ENCODE measurements at regions not wholly inside any gene's neighbourhood (a gene's known extent, or its start where the extent isn't known, plus 50 kb on each side); places are given as distances from the start of the nearest gene placed in this dataset.

DNA sequence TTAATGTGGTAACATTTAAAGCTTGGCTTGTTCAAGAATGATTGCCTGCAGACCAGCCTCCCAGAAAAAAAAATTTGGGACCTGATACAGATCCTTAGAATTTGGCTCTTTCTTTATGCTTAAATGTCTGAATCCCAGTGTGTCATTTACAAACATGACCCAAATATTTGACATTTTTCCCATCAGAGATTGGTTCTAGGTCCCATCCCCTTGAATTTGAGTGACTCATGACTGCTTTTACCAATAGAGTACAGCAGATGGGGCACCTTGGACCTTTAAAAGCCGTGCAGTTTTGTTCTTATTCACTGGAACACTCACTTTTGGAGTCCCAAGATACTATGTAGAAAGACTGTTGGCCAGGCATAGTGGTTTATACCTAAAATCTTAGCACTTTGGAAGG lies 231.6 kb downstream of the ZIC1 start:
- no peaks in the 10 kb centered on the region for H3K4me1 ChIP-seq
- H3K4me3 ChIP-seq: no peak overlapping the region
- no peak for ATAC-seq
- peaks cover 0 to 9% (median 0%) of the 10 kb centered on the region in 3 donors for H3K9me3 ChIP-seq
- no peak overlapping the region for H3K27ac ChIP-seq
- H3K27me3 ChIP-seq: no peaks in the 10 kb centered on the region
- no peaks in the 10 kb centered on the region for H3K36me3 ChIP-seq
- TF ChIP-seq, protein P1, sequence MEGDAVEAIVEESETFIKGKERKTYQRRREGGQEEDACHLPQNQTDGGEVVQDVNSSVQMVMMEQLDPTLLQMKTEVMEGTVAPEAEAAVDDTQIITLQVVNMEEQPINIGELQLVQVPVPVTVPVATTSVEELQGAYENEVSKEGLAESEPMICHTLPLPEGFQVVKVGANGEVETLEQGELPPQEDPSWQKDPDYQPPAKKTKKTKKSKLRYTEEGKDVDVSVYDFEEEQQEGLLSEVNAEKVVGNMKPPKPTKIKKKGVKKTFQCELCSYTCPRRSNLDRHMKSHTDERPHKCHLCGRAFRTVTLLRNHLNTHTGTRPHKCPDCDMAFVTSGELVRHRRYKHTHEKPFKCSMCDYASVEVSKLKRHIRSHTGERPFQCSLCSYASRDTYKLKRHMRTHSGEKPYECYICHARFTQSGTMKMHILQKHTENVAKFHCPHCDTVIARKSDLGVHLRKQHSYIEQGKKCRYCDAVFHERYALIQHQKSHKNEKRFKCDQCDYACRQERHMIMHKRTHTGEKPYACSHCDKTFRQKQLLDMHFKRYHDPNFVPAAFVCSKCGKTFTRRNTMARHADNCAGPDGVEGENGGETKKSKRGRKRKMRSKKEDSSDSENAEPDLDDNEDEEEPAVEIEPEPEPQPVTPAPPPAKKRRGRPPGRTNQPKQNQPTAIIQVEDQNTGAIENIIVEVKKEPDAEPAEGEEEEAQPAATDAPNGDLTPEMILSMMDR (IDR thresholded peaks at IDR 0.05 in 4 of 5, conservative IDR thresholded peaks at IDR 0.05 in 1 of 5): no peak
- TF ChIP-seq POLR2A (IDR thresholded peaks at IDR 0.05): no peak
- DNase-seq: no peak
- in situ Hi-C loops (cut with MboI; ENCODE audit: low sequenced_read_pairs in 4 of 4): no loop called here
- intact Hi-C loops (cut with DNase I; ENCODE audit: low total_unique reads): no loop called here

DNA sequence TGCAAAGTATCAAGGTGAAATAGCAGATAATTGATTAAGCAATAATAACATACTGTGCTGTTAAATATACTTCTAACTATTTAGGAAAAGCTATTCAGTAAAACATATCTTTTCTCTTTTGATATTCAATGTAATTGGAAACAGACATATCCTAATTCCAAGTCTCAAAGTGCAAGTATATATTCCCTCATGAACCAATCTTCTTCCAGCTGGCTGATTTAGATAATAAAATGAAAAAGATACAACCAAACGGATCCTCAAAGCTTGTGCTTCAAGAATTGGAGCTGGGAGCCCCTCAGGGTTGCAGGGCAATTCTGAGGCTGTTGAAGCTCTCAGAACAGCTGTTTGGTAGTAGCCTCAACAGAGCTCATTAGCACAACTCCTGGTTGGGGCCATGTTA lies 236.6 kb downstream of the ZIC1 start:
- no peak overlapping the region for H3K27ac ChIP-seq
- no peak for ATAC-seq
- intact Hi-C loops (cut with DNase I; ENCODE audit: low total_unique reads) (no loop called here), in situ Hi-C loops (cut with MboI; ENCODE audit: low sequenced_read_pairs in 4 of 4) (no loop called here)
- no peak overlapping the region for H3K4me3 ChIP-seq
- DNase-seq: no peak
- no peaks in the 10 kb centered on the region for H3K9me3 ChIP-seq
- peaks cover 0 to 4% of the 10 kb centered on the region in 2 donors for H3K4me1 ChIP-seq
- H3K36me3 ChIP-seq: no peaks in the 10 kb centered on the region
- TF ChIP-seq POLR2A (IDR thresholded peaks at IDR 0.05): no peak
- TF ChIP-seq, protein P1 (IDR thresholded peaks at IDR 0.05 in 4 of 5, conservative IDR thresholded peaks at IDR 0.05 in 1 of 5): no peak
- no peaks in the 10 kb centered on the region for H3K27me3 ChIP-seq

DNA sequence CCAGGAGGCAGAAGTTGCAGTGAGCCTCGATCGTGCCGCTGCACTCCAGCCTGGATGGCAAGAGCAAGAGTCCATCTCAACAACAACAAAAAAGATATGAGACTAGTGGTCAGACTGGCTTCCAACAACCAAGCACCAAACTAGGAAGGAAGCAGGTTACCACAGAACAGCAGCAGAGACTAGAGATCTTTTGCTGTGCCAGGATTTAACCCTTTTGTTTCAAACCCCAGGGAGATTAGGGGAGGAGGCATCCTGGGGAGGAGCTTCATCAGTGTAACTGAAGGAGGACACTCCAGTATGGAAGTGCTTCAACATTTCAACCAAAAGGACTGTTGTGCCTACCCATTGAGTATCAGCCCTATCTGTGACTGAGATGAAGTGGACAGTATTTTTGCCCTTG lies 240.3 kb downstream of the ZIC1 start:
- H3K36me3 ChIP-seq: no peaks in the 10 kb centered on the region
- H3K27me3 ChIP-seq: no peaks in the 10 kb centered on the region
- no peak overlapping the region for H3K4me3 ChIP-seq
- TF ChIP-seq POLR2A (IDR thresholded peaks at IDR 0.05): no peak
- TF ChIP-seq, protein P1 (IDR thresholded peaks at IDR 0.05 in 4 of 5, conservative IDR thresholded peaks at IDR 0.05 in 1 of 5): no peak
- H3K27ac ChIP-seq: no peak overlapping the region
- H3K9me3 ChIP-seq: no peaks in the 10 kb centered on the region
- intact Hi-C loops (cut with DNase I; ENCODE audit: low total_unique reads): no loop called here
- in situ Hi-C loops (cut with MboI; ENCODE audit: low sequenced_read_pairs in 4 of 4): no loop called here
- DNase-seq (no peak), ATAC-seq (no peak)
- H3K4me1 ChIP-seq: peaks cover 5 to 33% of the 10 kb centered on the region in 2 donors

DNA sequence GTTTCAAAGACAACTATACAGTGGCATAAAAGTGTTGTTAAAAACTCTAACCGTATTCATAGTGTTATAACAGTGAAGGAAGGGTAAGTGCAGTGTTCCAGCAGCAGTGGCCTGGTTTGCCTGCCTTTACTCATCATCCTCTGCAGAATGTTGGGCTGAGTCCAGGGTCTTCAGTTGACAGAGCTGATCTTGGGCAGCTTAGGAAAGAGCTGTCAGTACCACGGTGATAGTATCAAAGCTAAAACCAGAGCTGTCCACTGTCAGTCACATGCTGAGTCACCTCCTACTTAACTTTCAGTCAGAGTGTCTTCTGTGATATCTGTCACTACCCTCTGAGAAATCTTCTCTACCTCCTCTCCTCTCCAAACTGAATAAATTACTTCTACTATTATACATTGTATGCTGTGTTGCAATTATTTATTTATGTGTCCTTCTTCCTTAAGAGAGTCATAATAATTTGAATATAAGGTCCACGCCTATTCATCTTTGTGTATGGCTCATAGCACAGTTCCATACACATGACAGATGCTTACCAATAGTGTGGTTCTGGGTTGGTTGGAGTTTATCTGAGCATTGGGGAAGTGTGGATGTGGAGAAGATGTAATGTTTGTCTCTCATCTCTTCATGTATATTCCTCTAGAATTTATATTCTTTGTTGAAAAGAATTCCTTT lies 242.1 kb downstream of the ZIC1 start:
- no peaks in the 10 kb centered on the region for H3K36me3 ChIP-seq
- DNase-seq (peak; percentile 68 to 69), ATAC-seq (peak; percentile 96 to 99)
- no peaks in the 10 kb centered on the region for H3K27me3 ChIP-seq
- in situ Hi-C loops (cut with MboI; ENCODE audit: low sequenced_read_pairs in 4 of 4) (no loop called here), intact Hi-C loops (cut with DNase I; ENCODE audit: low total_unique reads) (loop anchor here (5.0 to 10.0 kb wide), 2 partner anchors 106 to 236 kb away; no protein-coding TSS in a partner anchor)
- TF ChIP-seq, protein P1 (IDR thresholded peaks at IDR 0.05 in 4 of 5, conservative IDR thresholded peaks at IDR 0.05 in 1 of 5): no peak
- TF ChIP-seq POLR2A (IDR thresholded peaks at IDR 0.05): no peak
- H3K4me3 ChIP-seq: no peak overlapping the region
- peaks cover 19 to 49% of the 10 kb centered on the region in 2 donors for H3K4me1 ChIP-seq
- H3K9me3 ChIP-seq: no peaks in the 10 kb centered on the region
- peak overlapping the region; percentile 56 to 83 (median 69) for H3K27ac ChIP-seq
